ENCODE measurements at regions not wholly inside any gene's neighbourhood (a gene's known extent, or its start where the extent isn't known, plus 50 kb on each side); places are given as distances from the start of the nearest gene placed in this dataset.
A peak's percentile ranks its signal among the peaks of the same experiment; 100 is the strongest.

- peak in 1 of 2 donors; percentile 81 for DNase-seq
- 62 to 78% (median 72%) methylated on average over 23 to 24 of the region's 24 CpGs for WGBS, 5 donors
- TF ChIP-seq POLR2AphosphoS5 (IDR thresholded peaks at IDR 0.05) (no peak), POLR2A (IDR thresholded peaks at IDR 0.05) (no peak), EP300 (IDR thresholded peaks at IDR 0.05) (no peak)
- TF ChIP-seq, protein P1, sequence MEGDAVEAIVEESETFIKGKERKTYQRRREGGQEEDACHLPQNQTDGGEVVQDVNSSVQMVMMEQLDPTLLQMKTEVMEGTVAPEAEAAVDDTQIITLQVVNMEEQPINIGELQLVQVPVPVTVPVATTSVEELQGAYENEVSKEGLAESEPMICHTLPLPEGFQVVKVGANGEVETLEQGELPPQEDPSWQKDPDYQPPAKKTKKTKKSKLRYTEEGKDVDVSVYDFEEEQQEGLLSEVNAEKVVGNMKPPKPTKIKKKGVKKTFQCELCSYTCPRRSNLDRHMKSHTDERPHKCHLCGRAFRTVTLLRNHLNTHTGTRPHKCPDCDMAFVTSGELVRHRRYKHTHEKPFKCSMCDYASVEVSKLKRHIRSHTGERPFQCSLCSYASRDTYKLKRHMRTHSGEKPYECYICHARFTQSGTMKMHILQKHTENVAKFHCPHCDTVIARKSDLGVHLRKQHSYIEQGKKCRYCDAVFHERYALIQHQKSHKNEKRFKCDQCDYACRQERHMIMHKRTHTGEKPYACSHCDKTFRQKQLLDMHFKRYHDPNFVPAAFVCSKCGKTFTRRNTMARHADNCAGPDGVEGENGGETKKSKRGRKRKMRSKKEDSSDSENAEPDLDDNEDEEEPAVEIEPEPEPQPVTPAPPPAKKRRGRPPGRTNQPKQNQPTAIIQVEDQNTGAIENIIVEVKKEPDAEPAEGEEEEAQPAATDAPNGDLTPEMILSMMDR (IDR thresholded peaks at IDR 0.05): no peak
- no peak overlapping the region for H3K4me3 ChIP-seq
- H3K9me3 ChIP-seq: peaks cover 5 to 15% (median 9%) of the 10 kb centered on the region in 4 donors
- H3K36me3 ChIP-seq: no peaks in the 10 kb centered on the region
- peaks cover 0 to 9% (median 0%) of the 10 kb centered on the region in 4 donors for H3K4me1 ChIP-seq
- H3K27me3 ChIP-seq: peaks cover 0 to 4% (median 0%) of the 10 kb centered on the region in 3 donors
- intact Hi-C loops (cut with DNase I; ENCODE audit: low total_unique reads): no loop called here
- no peak overlapping the region for H3K27ac ChIP-seq
Measured at GRCh38 chr2:120847700-120848321, 112.1 kb downstream of the GLI2 start.

- no peaks in the 10 kb centered on the region for H3K36me3 ChIP-seq
- no peak overlapping the region for H3K27ac ChIP-seq
- intact Hi-C loops (cut with DNase I; ENCODE audit: low total_unique reads): no loop called here
- TF ChIP-seq EP300 (IDR thresholded peaks at IDR 0.05) (no peak), POLR2A (IDR thresholded peaks at IDR 0.05) (no peak)
- TF ChIP-seq, protein P1 (IDR thresholded peaks at IDR 0.05): no peak
- 89 to 98% (median 97%) methylated on average over 2 of the region's 2 CpGs for WGBS, 5 donors
- no peak for DNase-seq
- H3K4me1 ChIP-seq: peaks cover 0 to 9% (median 0%) of the 10 kb centered on the region in 4 donors
- peaks cover 0 to 4% (median 0%) of the 10 kb centered on the region in 3 donors for H3K27me3 ChIP-seq
- no peak overlapping the region for H3K4me3 ChIP-seq
- H3K9me3 ChIP-seq: peaks cover 5 to 15% (median 9%) of the 10 kb centered on the region in 4 donors
Measured at GRCh38 chr2:120849278-120849677, 113.6 kb downstream of the GLI2 start.

DNA sequence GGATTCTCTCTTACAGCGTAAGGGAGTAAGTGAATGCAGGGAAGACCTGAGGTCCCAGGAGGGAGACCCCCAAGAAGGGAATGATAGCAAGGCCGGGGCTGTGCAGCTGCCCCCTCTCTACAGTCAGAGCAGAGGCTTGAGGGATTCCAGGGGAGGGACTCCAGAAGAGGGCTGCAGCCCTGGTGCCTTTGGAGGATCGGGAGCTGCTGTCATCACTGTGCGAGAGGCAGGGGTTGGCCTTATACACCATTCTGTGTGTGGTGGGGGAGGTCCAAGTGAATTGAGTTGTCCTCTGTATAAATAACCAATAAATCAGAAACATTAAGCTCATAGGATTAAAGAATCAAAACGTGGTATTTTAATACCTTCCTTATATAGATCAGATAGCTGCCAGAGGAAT lies 114.9 kb downstream of the GLI2 start:
- intact Hi-C loops (cut with DNase I; ENCODE audit: low total_unique reads): no loop called here
- WGBS, 5 donors: 68 to 83% (median 74%) methylated on average over 5 of the region's 5 CpGs
- H3K27ac ChIP-seq: no peak overlapping the region
- TF ChIP-seq, protein P1 (IDR thresholded peaks at IDR 0.05): no peak
- TF ChIP-seq EP300 (IDR thresholded peaks at IDR 0.05): no peak
- TF ChIP-seq POLR2A (IDR thresholded peaks at IDR 0.05): no peak
- no peak for TF ChIP-seq POLR2AphosphoS5 (IDR thresholded peaks at IDR 0.05)
- H3K9me3 ChIP-seq: peaks cover 5 to 15% (median 9%) of the 10 kb centered on the region in 4 donors
- H3K4me3 ChIP-seq: no peak overlapping the region
- peaks cover 0 to 9% (median 0%) of the 10 kb centered on the region in 4 donors for H3K4me1 ChIP-seq
- peaks cover 0 to 4% (median 0%) of the 10 kb centered on the region in 3 donors for H3K27me3 ChIP-seq
- no peak for DNase-seq
- no peaks in the 10 kb centered on the region for H3K36me3 ChIP-seq

DNA sequence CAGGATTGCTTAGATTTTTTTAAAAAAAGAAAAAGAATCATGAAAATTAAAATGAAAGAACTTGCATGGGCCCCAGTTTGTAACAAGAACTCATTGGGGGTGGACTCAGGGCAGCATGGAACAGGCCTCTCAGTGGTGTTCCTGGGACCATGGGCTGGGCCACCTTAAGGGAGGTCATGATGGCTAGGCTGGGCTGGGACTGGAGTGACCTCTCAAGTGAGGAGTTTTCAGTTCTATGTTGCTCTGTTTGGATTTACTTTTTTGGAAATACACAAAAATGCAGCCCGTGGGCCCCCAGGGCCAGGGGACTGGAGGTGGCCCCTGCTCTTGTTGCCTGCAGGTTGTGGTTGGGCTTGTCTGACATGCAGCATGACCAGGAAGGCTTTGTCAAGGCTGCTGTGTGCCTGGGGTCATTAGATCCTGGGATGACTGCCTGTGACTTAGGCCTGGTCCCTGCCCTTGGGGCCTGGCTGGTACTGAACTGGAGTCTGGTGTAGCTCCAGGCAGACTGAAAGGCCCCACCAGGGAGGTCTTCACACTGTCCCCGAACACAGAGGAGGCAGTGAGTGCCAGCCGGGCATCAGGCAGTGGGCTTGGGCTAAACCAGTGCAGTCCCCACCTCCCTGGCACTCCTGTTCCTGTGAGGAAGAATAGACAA lies 115.6 kb downstream of the GLI2 start:
- no peak for DNase-seq

More for the DNA sequence above, 115.6 kb downstream of the GLI2 start:
- TF ChIP-seq EP300 (IDR thresholded peaks at IDR 0.05) (no peak), POLR2A (IDR thresholded peaks at IDR 0.05) (no peak), POLR2AphosphoS5 (IDR thresholded peaks at IDR 0.05) (no peak)
- TF ChIP-seq, protein P1 (IDR thresholded peaks at IDR 0.05): no peak
- H3K27ac ChIP-seq: no peak overlapping the region
- no peaks in the 10 kb centered on the region for H3K36me3 ChIP-seq
- intact Hi-C loops (cut with DNase I; ENCODE audit: low total_unique reads): no loop called here
- H3K4me3 ChIP-seq: no peak overlapping the region
- peaks cover 5 to 15% (median 9%) of the 10 kb centered on the region in 4 donors for H3K9me3 ChIP-seq
- no peaks in the 10 kb centered on the region for H3K27me3 ChIP-seq
- H3K4me1 ChIP-seq: peaks cover 0 to 15% (median 2%) of the 10 kb centered on the region in 4 donors
- 81 to 86% (median 86%) methylated on average over 1 to 3 of the region's 3 CpGs for WGBS, 5 donors

Data from stomach (tissue), 8 donors.